ENCODE measurements at regions not wholly inside any gene's neighbourhood (a gene's known extent, or its start where the extent isn't known, plus 50 kb on each side); places are given as distances from the start of the nearest gene placed in this dataset.
A peak's percentile ranks its signal among the peaks of the same experiment; 100 is the strongest.

DNA sequence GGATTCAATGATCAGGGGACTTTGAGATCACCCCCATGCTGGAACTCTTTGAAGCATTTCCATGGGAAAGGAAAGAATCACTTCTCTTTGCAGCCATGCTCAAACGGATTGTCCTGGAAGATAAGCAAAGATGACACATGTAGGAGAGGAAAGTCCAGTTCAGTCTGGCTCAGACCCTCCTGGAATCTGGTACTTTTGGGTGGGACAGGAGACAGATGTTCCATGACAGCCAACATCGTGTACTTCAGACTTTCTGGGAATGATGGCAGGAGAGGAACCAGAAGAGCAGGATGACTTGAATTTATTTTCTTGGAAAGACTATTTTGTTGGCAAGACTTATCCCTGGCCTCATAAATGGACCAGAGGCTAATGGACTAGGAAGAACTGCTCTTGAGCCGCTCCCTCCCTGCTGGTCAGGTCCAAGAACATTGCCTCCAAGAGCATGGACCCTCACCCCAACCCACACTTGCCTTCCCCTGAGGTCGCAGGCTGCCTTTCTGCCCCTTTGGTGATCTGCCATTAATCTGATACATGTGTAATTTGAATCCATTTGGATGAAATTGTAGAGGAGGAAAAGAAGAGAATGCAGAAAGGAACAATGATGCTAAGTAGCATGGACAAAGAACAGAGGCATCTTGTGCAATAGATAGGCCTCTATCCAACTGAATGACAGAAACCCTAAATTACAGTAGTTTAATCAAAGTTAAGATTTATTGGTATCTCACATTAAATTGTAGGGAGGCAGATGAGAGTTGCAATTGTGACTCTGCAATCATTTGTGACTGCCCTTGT lies 201.0 kb downstream of the SNX19 start:
- no peak for DNase-seq (ENCODE audit: low spot score)

DNA sequence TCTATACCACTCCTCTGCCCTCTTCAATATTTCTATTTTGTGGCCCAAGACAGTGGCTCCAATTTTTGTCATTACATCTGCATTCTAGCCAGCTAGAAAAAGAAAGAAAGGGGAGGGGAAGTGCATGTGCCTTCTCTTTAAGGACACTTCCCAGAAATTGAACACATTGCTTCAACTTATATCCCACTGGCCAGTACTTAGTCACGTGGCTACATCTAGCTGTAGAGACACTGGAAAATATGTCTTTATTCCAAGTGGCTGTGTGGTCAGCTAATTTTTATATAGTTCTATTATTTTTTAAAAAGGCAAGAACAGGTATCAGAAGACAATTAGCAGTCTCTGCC lies 200.4 kb downstream of the SNX19 start:
- DNase-seq (ENCODE audit: low spot score), result no peak

- no peak for DNase-seq (ENCODE audit: low spot score)
These were observed 198.2 kb downstream of the SNX19 start for GRCh38 chr11:130718120-130718519.

DNA sequence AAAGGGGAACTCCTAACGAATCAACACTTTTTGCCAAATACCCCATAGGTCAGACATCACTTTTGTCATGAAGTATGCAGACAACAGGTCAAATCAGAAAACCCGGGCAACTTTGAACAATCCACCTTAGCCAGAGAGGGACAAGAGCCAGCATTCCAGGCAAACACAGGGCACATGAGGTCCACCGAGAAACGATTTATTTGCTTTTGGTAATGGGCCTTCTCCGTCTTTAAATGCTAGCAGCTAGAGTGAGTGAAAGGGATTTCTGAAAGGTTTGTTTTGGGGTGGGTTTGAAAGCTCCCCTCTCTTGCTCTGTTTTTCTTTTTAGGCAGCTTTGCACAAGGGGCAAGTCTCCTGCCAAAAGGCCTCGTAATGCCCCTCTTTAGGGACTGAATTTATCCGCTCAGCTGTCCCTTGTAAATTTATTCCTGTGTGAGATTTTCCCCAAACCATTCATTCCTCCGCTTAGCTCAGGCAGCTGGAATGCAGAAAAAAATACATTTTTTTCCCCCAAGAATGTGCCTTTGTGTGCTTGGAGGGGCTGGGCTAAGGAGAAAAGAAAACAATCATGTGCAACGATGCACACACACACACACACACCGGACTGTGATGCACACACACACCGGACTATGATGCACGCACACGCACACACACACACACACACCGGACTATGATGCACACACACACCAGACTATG lies 196.9 kb downstream of the SNX19 start:
- peak; percentile 78 for DNase-seq (ENCODE audit: low spot score)

- no peak for DNase-seq (ENCODE audit: low spot score)
These were observed 195.9 kb downstream of the SNX19 start for GRCh38 chr11:130720232-130721022.

DNA sequence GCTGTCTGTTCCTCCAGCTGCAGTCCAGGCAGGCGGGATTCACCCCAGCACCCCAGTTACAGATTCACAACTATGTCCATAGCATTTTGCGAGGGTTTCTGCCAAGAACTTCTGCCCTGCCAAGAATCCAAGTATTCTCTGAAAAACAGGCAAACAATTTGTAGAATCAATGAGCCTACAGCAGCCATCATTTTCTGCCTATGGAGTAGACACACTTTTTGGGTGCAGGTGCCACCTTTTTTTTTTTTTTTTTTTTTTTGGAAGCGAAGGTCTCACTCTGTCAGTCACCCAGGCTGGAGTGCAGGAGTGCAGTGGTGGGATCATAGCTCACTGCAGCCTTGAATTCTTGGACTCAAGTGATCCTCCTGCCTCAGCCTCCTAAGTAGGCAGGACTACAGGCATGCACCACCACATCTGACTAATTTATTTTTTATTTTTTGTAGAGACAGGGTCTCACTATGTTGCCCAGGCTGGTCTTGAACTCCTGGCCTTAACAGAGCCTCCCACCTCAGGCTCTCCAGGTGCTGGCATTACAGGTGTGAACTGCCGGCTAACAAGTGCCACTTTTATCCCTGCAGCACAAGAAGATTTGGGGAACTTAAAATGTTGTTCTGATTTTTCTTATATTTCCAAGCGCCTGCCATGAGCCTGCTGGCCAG lies 195.1 kb downstream of the SNX19 start:
- no peak for DNase-seq (ENCODE audit: low spot score)

DNA sequence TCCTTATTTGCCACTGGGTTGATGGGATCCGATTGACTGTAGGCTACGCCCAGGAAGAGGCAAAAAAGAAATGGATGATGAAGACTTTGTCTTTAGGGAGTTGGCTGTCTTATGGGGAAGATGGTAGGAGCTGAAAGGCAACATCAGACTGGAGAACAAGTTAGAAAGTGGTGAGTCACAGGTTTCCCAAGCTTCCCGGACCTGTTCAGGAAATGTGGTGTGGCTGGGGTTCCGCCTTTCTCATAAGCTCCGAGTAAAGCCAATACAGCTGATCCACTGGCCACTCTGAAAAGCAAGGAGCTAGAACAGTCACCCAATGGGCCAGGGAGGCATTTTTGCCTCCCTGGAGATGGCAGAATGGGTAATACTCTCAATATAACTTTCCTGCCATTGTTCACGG lies 194.5 kb downstream of the SNX19 start:
- peak; percentile 24 for DNase-seq (ENCODE audit: low spot score)

GRCh38 chr11:130722401-130722800 lies 193.9 kb downstream of the SNX19 start:
- DNase-seq (ENCODE audit: low spot score), result no peak

- peak; percentile 27 for DNase-seq (ENCODE audit: low spot score)
These were observed 190.7 kb downstream of the SNX19 start for GRCh38 chr11:130725421-130726233.

- DNase-seq (ENCODE audit: low spot score), result peak; percentile 51
These were observed 189.8 kb downstream of the SNX19 start for GRCh38 chr11:130726234-130727037.

- no peak for DNase-seq (ENCODE audit: low spot score)
These were observed 188.8 kb downstream of the SNX19 start for GRCh38 chr11:130727157-130728119.

DNA sequence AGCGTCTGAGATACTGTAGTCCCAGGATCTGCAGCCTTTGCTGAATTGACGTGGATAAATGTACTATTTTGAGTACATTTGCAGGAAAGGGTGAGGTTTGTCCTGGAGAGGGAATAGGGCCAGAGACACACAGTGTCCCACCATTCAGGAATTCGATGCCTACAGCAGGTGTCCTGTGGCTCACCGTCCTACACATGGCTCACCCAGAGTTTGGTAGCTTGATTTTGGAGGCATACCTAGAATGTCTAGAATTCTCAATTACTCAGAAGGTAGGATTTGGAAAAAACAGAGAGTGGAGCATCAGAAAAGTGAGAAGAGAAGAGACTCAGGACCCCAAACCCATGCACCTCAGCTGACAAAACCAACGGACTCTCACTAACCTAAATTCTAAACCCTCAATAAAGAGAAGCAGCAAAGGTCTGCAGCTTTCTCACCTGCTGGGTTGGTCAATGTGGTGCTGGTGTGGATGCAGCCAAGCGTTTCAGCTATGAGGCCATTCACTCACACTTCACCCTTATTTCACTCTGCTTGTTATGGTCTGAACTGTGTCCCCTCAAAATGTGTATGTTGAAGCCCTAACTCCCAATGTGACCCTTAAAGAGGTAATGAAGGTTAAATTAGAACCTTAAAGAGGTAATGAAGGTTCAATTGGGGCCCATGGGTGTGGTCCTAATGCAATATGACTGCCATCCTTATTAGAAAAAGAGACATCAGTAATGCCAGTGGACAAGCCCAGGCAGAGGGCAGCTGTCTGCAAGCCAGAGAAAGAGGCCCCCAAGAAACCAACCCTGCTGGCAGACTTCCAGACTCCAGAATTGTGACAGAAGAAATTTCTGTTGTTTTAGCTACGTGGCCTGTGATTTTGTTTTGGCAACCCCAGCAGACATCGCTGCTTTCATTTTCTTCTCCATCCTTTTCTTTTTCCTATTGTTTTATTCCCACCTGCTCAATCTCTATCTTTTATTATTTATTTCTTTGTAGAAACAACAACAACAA lies 187.8 kb downstream of the SNX19 start:
- DNase-seq (ENCODE audit: low spot score), result no peak

DNA sequence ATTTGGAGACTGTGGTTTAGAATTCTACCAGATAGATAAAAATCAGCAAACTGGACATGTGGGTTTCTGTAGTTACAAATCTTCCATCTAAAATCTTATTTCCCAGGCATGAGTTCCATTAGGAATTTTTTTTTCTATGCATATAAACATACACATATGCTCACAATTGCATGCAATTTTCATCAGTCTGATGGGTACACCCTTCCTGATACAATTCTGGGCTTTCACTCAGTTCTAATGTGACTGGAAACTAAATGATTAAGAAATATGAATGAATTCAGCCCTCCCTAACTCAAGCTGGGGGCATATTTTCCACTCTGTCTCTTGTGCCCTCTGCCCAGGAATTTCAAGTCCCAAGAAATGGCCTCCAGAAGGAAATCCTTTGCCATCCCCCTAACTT lies 187.1 kb downstream of the SNX19 start:
- DNase-seq (ENCODE audit: low spot score), result no peak

DNA sequence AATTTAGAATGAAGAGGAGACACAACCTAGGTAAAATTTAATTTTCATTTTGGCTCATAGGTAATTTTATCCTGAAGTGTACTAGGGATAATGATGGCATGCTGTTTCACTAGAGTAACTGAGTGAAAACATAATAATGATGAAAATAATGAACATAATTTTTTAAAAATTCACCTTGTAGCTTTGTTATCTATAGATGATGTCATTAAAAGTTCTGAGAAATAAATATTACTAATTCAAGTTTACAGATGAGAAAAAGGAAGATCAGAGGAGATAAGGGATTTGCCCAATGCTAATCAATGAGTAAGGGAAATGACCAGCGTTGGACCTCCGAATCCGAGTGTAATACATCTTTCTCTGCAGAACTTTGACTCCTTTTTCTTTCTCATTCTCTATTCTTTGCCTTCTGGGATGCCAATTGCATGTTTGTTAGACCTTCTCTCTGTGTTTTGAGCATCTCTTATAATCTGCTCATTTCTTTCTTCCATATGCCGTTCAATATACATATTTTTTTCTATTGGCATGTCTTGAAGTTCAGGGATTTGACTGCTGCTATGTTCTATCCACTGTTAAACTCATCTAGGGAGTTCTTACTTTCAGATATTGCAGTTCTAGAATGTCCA lies 186.5 kb downstream of the SNX19 start:
- no peak for DNase-seq (ENCODE audit: low spot score)

DNA sequence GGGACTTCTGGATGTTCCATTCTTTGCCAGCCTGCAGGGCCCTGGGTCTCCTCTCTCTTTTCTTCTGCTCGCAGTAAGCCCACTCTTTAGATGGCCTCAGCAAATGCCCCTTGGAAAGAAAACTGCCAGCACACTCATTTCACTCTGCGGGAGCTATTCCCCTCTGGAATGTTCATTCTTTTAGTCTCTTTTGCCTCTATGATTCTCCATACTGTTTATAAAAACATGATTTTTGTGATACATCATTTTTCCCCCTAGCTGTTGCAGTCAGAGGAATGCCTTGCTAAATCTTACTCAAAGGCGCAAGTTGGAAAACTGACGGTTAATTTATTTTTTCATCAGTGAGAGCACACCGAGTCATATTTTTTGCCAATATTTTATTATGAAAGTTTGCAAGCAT lies 184.9 kb downstream of the SNX19 start:
- DNase-seq (ENCODE audit: low spot score), result no peak

DNA sequence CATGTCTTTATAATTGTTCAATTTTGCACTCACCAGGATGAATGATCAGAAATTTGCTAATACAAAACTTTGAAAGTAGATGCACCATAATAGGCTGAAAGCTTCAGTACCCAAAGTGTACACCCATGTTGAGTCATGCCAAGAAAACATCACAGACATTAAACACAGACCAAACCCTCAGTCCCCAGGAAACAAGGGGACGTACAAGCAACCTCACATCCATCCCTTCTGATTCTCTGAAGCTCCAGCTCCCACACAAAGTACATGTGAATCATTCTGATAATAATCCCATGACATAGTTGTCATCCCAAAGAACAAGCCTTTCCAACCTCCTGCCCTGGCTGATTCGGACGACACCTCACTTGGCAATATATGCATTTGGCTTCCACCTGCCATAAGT lies 183.8 kb downstream of the SNX19 start:
- no peak for DNase-seq (ENCODE audit: low spot score)

DNA sequence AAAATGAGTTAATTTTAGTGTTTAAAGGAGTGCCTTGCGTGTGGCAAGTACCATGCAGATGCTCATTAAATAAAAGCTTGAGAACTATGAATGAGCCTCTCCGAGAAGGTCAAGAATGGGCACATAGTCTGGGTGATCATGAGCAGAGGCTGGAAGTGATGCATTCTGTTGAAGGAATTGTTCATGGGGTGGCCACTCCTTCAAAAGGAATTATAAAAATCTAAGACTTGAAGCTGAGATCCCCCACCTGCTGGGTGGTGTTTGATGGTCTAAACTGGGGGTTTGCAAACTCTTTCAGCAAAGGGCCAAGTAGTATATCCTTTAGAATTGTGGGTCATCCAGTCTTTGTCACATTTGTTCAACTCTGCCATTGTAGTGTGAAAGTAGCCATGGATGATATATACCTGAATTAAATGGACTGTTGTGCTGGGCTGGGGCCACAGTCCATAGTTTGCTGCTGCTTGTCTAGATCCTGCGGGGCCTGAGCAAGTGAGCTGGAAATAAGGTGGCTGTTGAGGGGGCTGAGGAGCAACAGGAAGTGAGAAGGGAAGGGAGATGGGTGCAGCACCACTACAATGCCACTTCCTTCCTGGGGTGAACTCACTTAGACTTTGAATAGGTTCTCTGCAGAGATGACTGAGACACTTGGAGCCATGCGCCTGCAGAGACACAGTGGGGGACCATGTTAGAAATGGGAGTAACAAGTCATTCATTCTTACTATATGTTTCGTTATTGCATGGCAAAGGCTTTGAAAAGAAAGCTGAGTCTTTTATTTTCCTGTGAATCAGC lies 179.0 kb downstream of the SNX19 start:
- no peak for DNase-seq (ENCODE audit: low spot score)
